Stimulated activated naive CD8-positive, alpha-beta T cell treated with anti-CD3 and anti-CD28 coated beads, Interleukin-15, Interleukin-2, amounts not matched to agents 100 ng/mL and 50 ng/mL, for 24 hours (primary cell): ENCODE measurements at regions not wholly inside any gene's neighbourhood (a gene's known extent, or its start where the extent isn't known, plus 50 kb on each side); places are given as distances from the start of the nearest gene placed in this dataset.
"Not testable (repeated sequence)": the region's sequence is repeated elsewhere in the genome, so short reads cannot be mapped to it uniquely, and the experiment has no call there.

Experiments used
- H3K27ac Mint-ChIP-seq: one replicate; pipeline ENCODE4 v1.8.0; 2021; ENCODE audit warnings: mild to moderate bottlenecking, mixed read lengths
- H3K27me3 Mint-ChIP-seq: one replicate; pipeline ENCODE4 v1.8.0; 2021; ENCODE audit warnings: mixed read lengths
- H3K36me3 Mint-ChIP-seq: one replicate; pipeline ENCODE4 v1.8.0; 2021; ENCODE audit warnings: low read depth, mixed read lengths
- H3K4me1 Mint-ChIP-seq: one replicate; pipeline ENCODE4 v1.8.0; 2021; ENCODE audit warnings: low read depth, mixed read lengths
- H3K4me3 Mint-ChIP-seq: one replicate; pipeline ENCODE4 v1.8.0; 2021; ENCODE audit warnings: mild to moderate bottlenecking, mixed read lengths
- H3K9me3 Mint-ChIP-seq: one replicate; pipeline ENCODE4 v1.8.0; 2021; ENCODE audit warnings: mixed read lengths

GRCh38 chrY:19477959-19478358 lies 266.6 kb downstream of the KDM5D start:
- no peak overlapping the region for H3K27ac Mint-ChIP-seq
- no peaks in the 10 kb centered on the region for H3K27me3 Mint-ChIP-seq
- H3K36me3 Mint-ChIP-seq: peaks cover 4% of the 10 kb centered on the region
- H3K4me1 Mint-ChIP-seq: peaks cover 16% of the 10 kb centered on the region
- H3K4me3 Mint-ChIP-seq: no peak overlapping the region
- no peaks in the 10 kb centered on the region for H3K9me3 Mint-ChIP-seq

GRCh38 chrY:19465809-19466208 lies 278.7 kb downstream of the KDM5D start:
- Mint-ChIP-seq H3K27ac (no peak overlapping the region), H3K4me1 (peaks cover 9% of the 10 kb centered on the region), H3K4me3 (no peak overlapping the region), H3K36me3 (peaks cover 4% of the 10 kb centered on the region), H3K9me3 (no peaks in the 10 kb centered on the region), H3K27me3 (no peaks in the 10 kb centered on the region)

DNA sequence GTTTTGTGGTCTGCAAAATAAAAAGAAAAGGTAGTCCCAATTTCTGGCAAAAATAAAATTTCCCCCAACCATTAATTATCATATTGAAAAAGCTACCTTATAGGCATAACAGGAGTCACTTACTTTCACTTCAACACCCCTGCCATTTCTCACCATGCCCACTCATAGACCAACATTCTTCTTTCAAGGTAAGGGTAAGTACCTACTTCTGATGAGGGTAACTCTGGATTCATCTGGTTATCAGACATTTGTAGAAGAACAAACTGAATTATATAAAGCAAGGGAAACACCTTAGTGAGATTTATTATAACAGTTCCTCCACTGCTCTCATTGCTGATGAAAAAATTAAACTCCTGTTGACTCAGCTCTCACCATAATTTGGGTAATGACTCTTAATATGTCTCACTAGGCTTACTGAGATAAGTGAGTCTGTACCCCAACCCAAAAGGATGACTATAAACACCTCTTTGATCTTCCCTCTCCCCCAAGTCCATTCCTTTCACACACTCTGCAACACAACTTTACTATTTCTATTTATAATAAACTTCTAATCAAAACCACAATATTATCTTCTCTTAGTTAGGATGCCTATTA lies 287.6 kb downstream of the KDM5D start:
- H3K27me3 Mint-ChIP-seq: no peaks in the 10 kb centered on the region
- H3K4me1 Mint-ChIP-seq: no peaks in the 10 kb centered on the region
- no peak overlapping the region for H3K4me3 Mint-ChIP-seq
- no peak overlapping the region for H3K27ac Mint-ChIP-seq
- peaks cover 15% of the 10 kb centered on the region for H3K36me3 Mint-ChIP-seq
- H3K9me3 Mint-ChIP-seq: peaks cover 3% of the 10 kb centered on the region

- no peaks in the 10 kb centered on the region for H3K27me3 Mint-ChIP-seq
- H3K27ac Mint-ChIP-seq: no peak overlapping the region
- peaks cover 5% of the 10 kb centered on the region for H3K36me3 Mint-ChIP-seq
- H3K9me3 Mint-ChIP-seq: no peaks in the 10 kb centered on the region
- H3K4me3 Mint-ChIP-seq: peak overlapping the region; percentile 24
- H3K4me1 Mint-ChIP-seq: peaks cover 11% of the 10 kb centered on the region
Observed at GRCh38 chrY:19433059-19433458, 311.5 kb downstream of the KDM5D start.

DNA sequence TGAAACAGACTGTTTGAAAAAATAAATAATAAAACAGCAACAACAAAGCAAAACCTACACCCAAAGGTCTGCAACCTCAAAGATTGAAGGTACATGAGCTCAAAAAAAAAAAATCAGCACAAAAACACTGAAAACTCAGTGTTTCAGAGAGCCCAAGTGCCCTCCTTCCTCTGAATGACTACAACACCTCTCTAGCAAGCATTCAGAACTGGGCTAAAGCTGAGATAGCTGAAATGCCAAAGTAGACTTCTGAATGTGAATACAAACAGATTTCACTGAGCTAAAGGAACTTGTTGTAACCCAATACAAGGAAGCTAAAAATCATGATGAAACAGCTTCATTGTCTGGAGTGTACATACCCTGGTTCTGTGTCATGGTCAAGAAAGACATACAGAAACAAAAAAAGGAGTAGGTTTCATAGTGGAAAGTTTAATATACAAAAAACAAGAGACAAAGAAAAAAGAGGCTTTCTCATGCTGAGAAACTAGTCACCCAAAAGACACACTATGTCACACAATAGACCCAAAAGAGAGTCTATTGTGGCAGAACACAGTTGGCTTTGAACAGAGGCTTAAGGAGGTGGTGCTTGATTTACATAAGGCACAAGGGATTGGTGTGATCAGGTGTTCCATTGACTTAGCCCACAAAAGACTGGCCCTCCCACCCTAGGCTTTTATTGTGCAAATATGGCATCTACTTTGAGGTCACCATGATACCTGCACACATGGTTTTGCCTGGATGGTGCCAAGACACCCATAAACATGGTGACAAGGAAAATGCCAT lies 316.6 kb downstream of the KDM5D start:
- no peaks in the 10 kb centered on the region for H3K27me3 Mint-ChIP-seq
- H3K36me3 Mint-ChIP-seq: no peaks in the 10 kb centered on the region
- H3K27ac Mint-ChIP-seq: no peak overlapping the region
- no peak overlapping the region for H3K4me3 Mint-ChIP-seq
- H3K4me1 Mint-ChIP-seq: peaks cover 3% of the 10 kb centered on the region
- no peaks in the 10 kb centered on the region for H3K9me3 Mint-ChIP-seq

GRCh38 chrY:19427191-19427590 lies 317.3 kb downstream of the KDM5D start:
- H3K9me3 Mint-ChIP-seq, H3K27me3 Mint-ChIP-seq, H3K4me1 Mint-ChIP-seq, H3K36me3 Mint-ChIP-seq, H3K4me3 Mint-ChIP-seq, H3K27ac Mint-ChIP-seq: not testable (repeated sequence)

GRCh38 chrY:19410980-19411766 lies 333.4 kb downstream of the KDM5D start:
- Mint-ChIP-seq H3K4me3 (no peak overlapping the region), H3K27me3 (no peaks in the 10 kb centered on the region), H3K27ac (no peak overlapping the region), H3K4me1 (peaks cover 6% of the 10 kb centered on the region), H3K36me3 (no peaks in the 10 kb centered on the region), H3K9me3 (no peaks in the 10 kb centered on the region)

- no peaks in the 10 kb centered on the region for H3K9me3 Mint-ChIP-seq
- no peak overlapping the region for H3K4me3 Mint-ChIP-seq
- H3K4me1 Mint-ChIP-seq: peaks cover 11% of the 10 kb centered on the region
- no peaks in the 10 kb centered on the region for H3K27me3 Mint-ChIP-seq
- H3K36me3 Mint-ChIP-seq: no peaks in the 10 kb centered on the region
- H3K27ac Mint-ChIP-seq: no peak overlapping the region
Observed at GRCh38 chrY:19406246-19406645, 338.3 kb downstream of the KDM5D start.

DNA sequence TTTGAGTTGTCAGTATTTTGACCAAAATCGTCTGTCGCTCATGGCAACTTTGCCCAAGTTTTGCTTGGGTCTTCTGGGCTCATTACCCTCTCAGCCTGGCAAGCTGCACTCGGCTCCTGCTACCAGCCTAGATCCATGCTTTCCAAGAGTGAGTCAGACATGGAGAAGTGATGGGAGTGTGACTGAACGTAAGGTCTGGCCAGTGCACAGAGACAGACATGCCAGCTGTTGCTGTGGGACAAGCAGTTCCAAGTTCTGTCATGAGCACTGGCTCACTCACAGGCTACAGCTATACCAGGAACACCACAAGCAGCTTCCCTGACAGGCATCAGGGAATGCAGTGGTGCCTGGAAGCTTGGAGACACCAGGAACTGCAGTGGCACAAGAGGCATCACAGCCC lies 338.9 kb downstream of the KDM5D start:
- Mint-ChIP-seq H3K27ac (no peak overlapping the region), H3K4me1 (peaks cover 9% of the 10 kb centered on the region), H3K4me3 (no peak overlapping the region), H3K9me3 (no peaks in the 10 kb centered on the region), H3K27me3 (no peaks in the 10 kb centered on the region), H3K36me3 (no peaks in the 10 kb centered on the region)

GRCh38 chrY:19392876-19393275 lies 351.6 kb downstream of the KDM5D start:
- Mint-ChIP-seq H3K4me1 (peaks cover 13% of the 10 kb centered on the region), H3K27me3 (no peaks in the 10 kb centered on the region), H3K4me3 (peak overlapping the region; percentile 45), H3K9me3 (no peaks in the 10 kb centered on the region), H3K36me3 (no peaks in the 10 kb centered on the region), H3K27ac (peak overlapping the region; percentile 36)

DNA sequence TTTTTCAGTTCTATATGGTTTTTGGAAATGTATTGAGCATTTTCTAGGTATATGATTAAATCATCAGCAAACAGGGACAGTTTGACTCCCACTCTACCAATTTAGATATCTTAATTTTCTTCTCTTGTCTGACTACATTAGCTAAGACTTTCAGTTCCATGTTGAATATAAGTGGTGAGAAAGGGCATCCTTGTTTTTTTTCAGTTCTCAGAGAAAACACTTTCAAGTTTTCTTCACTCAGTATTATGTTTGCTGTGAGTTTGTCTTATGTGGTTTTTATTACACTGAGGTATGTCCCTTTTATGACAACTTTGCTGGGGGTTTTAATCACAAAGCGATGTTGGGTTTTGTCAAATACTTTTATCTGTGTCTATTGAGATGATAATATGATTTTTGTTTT lies 352.6 kb downstream of the KDM5D start:
- H3K27me3 Mint-ChIP-seq: no peaks in the 10 kb centered on the region
- H3K4me3 Mint-ChIP-seq: no peak overlapping the region
- no peak overlapping the region for H3K27ac Mint-ChIP-seq
- no peaks in the 10 kb centered on the region for H3K36me3 Mint-ChIP-seq
- peaks cover 13% of the 10 kb centered on the region for H3K4me1 Mint-ChIP-seq
- H3K9me3 Mint-ChIP-seq: no peaks in the 10 kb centered on the region

DNA sequence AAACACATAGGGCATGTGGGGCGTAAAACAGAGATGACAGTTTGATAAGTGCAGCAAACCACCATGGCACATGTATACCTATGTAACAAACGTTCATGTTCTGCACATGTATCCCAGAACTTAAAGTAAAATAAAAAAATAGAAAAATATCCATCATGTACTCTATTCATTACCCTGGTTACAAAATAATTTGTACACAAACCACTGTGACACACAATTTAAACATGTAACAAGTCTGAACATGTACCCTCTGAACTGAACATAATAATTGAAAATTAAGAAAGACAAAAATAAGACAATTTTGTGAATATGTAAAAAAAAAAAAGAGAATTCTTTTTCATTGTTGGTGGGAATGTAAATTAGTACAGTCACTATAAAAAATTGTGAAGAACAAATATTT lies 379.2 kb downstream of the KDM5D start:
- Mint-ChIP-seq H3K27ac (no peak overlapping the region), H3K4me3 (no peak overlapping the region), H3K36me3 (no peaks in the 10 kb centered on the region), H3K27me3 (no peaks in the 10 kb centered on the region), H3K4me1 (no peaks in the 10 kb centered on the region), H3K9me3 (no peaks in the 10 kb centered on the region)

GRCh38 chrY:19357249-19357648 lies 387.3 kb downstream of the KDM5D start:
- no peaks in the 10 kb centered on the region for H3K4me1 Mint-ChIP-seq
- H3K9me3 Mint-ChIP-seq: no peaks in the 10 kb centered on the region
- no peak overlapping the region for H3K27ac Mint-ChIP-seq
- no peak overlapping the region for H3K4me3 Mint-ChIP-seq
- H3K27me3 Mint-ChIP-seq: no peaks in the 10 kb centered on the region
- H3K36me3 Mint-ChIP-seq: no peaks in the 10 kb centered on the region

GRCh38 chrY:19356735-19357134 lies 387.8 kb downstream of the KDM5D start:
- no peaks in the 10 kb centered on the region for H3K9me3 Mint-ChIP-seq
- H3K36me3 Mint-ChIP-seq: no peaks in the 10 kb centered on the region
- H3K4me3 Mint-ChIP-seq: no peak overlapping the region

GRCh38 chrY:19354857-19355173 lies 389.7 kb downstream of the KDM5D start:
- no peak overlapping the region for H3K27ac Mint-ChIP-seq
- H3K27me3 Mint-ChIP-seq: no peaks in the 10 kb centered on the region
- H3K36me3 Mint-ChIP-seq: no peaks in the 10 kb centered on the region
- H3K9me3 Mint-ChIP-seq: no peaks in the 10 kb centered on the region
- no peak overlapping the region for H3K4me3 Mint-ChIP-seq
- no peaks in the 10 kb centered on the region for H3K4me1 Mint-ChIP-seq

More at GRCh38 chrY:19356735-19357134, 387.8 kb downstream of the KDM5D start:
- no peaks in the 10 kb centered on the region for H3K27me3 Mint-ChIP-seq
- no peaks in the 10 kb centered on the region for H3K4me1 Mint-ChIP-seq
- no peak overlapping the region for H3K27ac Mint-ChIP-seq
